ENCODE measurements at regions not wholly inside any gene's neighbourhood (a gene's known extent, or its start where the extent isn't known, plus 50 kb on each side); places are given as distances from the start of the nearest gene placed in this dataset.

DNA sequence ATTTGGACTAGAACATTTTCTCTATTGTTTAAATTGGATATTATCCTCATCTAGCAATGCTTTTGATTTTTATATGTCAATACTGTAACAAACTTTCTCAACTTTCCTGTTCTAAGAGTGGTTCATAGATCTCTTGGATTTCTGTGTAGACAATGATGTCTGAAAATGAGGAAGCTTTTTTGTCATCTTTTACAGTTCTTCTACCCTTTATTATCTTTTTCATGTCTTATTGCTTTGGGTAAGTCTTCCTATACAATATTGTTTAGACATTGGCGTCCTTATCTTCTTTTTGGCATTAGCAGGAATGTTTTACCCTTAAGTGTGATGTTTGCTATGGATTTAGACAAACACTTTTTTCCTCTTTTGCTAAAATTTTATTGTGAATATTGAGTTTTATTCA is 91.5 kb upstream of the MTHFD1L start:
- TF ChIP-seq POLR2AphosphoS5 (IDR thresholded peaks at IDR 0.05; ENCODE audit: insufficient read depth in 1 of 2, low read depth in 1 of 2) (no peak), CTCF (IDR thresholded peaks at IDR 0.05) (no peak), POLR2A (IDR thresholded peaks at IDR 0.05) (no peak)

All from vagina (tissue), 2 donors.